ENCODE measurements at regions not wholly inside any gene's neighbourhood (a gene's known extent, or its start where the extent isn't known, plus 50 kb on each side); places are given as distances from the start of the nearest gene placed in this dataset.

DNA sequence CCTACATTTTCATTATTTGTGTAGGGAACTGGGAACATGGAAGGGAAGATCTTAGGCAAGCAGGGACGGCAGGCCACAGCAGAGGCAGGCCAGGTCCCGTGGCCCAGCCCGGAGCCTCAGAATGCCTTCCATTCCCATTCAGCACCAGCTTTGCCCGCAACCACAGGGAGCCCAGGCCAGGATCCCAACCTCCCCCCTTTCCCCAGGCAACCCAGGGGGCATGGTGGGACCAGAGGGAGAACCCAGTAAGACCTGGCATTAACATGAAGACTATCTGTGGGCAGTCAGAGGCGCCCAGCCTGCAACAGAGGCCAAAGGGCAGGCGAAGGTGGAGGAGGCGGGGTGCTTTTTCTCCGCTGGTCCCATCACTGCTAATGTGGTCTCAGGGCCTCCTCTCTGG lies 135.6 kb downstream of the TPRA1 start:
- TF ChIP-seq POLR2A (IDR thresholded peaks at IDR 0.05): no peak
- TF ChIP-seq, protein P1, sequence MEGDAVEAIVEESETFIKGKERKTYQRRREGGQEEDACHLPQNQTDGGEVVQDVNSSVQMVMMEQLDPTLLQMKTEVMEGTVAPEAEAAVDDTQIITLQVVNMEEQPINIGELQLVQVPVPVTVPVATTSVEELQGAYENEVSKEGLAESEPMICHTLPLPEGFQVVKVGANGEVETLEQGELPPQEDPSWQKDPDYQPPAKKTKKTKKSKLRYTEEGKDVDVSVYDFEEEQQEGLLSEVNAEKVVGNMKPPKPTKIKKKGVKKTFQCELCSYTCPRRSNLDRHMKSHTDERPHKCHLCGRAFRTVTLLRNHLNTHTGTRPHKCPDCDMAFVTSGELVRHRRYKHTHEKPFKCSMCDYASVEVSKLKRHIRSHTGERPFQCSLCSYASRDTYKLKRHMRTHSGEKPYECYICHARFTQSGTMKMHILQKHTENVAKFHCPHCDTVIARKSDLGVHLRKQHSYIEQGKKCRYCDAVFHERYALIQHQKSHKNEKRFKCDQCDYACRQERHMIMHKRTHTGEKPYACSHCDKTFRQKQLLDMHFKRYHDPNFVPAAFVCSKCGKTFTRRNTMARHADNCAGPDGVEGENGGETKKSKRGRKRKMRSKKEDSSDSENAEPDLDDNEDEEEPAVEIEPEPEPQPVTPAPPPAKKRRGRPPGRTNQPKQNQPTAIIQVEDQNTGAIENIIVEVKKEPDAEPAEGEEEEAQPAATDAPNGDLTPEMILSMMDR (IDR thresholded peaks at IDR 0.05): no peak

Measured in testis (tissue), 2 donors.